Spleen (tissue), 11 donors: ENCODE measurements at regions not wholly inside any gene's neighbourhood (a gene's known extent, or its start where the extent isn't known, plus 50 kb on each side); places are given as distances from the start of the nearest gene placed in this dataset.

ENCODE experiments used
- DNase-seq: peaks from one replicate; pipeline ENCODE4 v3.0.0-alpha.2; 2020
- H3K27ac ChIP-seq, 8 donors: fragments of 200-600 bp; sonication (generic) in 7 of 8; 1 replicate in 4 of 8; 2 replicates in 4 of 8; pipeline versions ENCODE4 v1.5.0 to v1.8.0; 2016 to 2021; ENCODE audit warnings: inconsistent platforms in 4 of 8, mild to moderate bottlenecking in 4 of 8, moderate library complexity in 1 of 8
- H3K27me3 ChIP-seq, 7 donors: fragments of 200-600 bp; sonication (generic) in 6 of 7; replicated peaks in 1 of 7; 1 replicate in 4 of 7; 2 replicates in 3 of 7; pipeline versions ENCODE4 v1.5.0 to v1.8.0; 2016 to 2021; ENCODE audit warnings: inconsistent platforms in 3 of 7, mild to moderate bottlenecking in 1 of 7
- H3K36me3 ChIP-seq, 6 donors: fragments of 200-600 bp; sonication (generic) in 5 of 6; 1 replicate in 4 of 6; 2 replicates in 2 of 6; pipeline versions ENCODE4 v1.5.0 to v1.8.0; 2016 to 2021; ENCODE audit warnings: inconsistent platforms in 2 of 6
- H3K4me1 ChIP-seq, 6 donors: fragments of 200-600 bp; sonication (generic) in 5 of 6; 1 replicate in 3 of 6; 2 replicates in 3 of 6; pipeline versions ENCODE4 v1.5.0 to v1.8.0; 2016 to 2021; ENCODE audit warnings: inconsistent platforms in 3 of 6
- H3K4me3 ChIP-seq, 8 donors: fragments of 200-600 bp; sonication (generic) in 7 of 8; 1 replicate in 4 of 8; 2 replicates in 4 of 8; pipeline versions ENCODE4 v1.5.0 to v1.8.0; 2016 to 2021; ENCODE audit warnings: inconsistent platforms in 4 of 8, mild to moderate bottlenecking in 4 of 8, moderate library complexity in 2 of 8
- H3K9me3 ChIP-seq, 8 donors: fragments of 200-600 bp; sonication (generic) in 7 of 8; 1 replicate in 4 of 8; 2 replicates in 4 of 8; pipeline versions ENCODE4 v1.5.0 to v1.8.0; 2016 to 2021; ENCODE audit warnings: inconsistent platforms in 4 of 8
- POLR2A ChIP-seq, 3 donors: fragments of 450-650 bp; IDR thresholded peaks; one replicate each; pipeline ENCODE4 v1.5.1; 2017; ENCODE audit warnings: antibody characterized with exemption in 3 of 3, mild to moderate bottlenecking in 1 of 3
- POLR2AphosphoS5 ChIP-seq, 3 donors: sonication (generic); formaldehyde crosslinking; IDR thresholded peaks; one replicate each; pipeline ENCODE4 v1.5.1; 2017; ENCODE audit warnings: antibody characterized with exemption in 3 of 3
- WGBS, 5 donors: extraction: QIAGEN DNeasy Blood & Tissue Kit in 3 of 5; methylation state at CpG; one replicate each; pipeline versions ENCODE4 v1.1.5 to v1.1.7; 2013 to 2018; 5-methylcytosine and 5-hydroxymethylcytosine counted together
- intact Hi-C: fragments of 100-400 bp; cut with DNase I; formaldehyde crosslinking; loops from one replicate; pipeline ENCODE4 v1.15.0; 2023; ENCODE audit warnings: low total_unique reads
- TF ChIP-seq, protein P1 (sequence below), 11 experiments: fragments of 200-600 bp in 7 of 11; fragments of 450-650 bp in 4 of 11; sonication (generic) in 4 of 11; IDR thresholded peaks in 8 of 11; conservative IDR thresholded peaks in 3 of 11; 1 replicate in 7 of 11; 2 replicates in 4 of 11; pipeline versions ENCODE4 v1.4.0 to v1.8.0; 2016 to 2021; ENCODE audit warnings: antibody characterized with exemption in 11 of 11, inconsistent platforms in 4 of 11, mild to moderate bottlenecking in 1 of 11
- donor health status: healthy with polysubstance abuse.
- donor health status: DM: no; HTN: no; CAD: no; lungs with moderate emphysema.
- donor health status: DM: no; HTN: no; CAD: no.
- donor health status: Bipolar disorder and iron deficiency.
- donor health status: healthy.
- donor health status: DM: no; HTN: no; CAD: no.
- donor health status: DM: yes; HTN: yes; CAD: no.

DNA sequence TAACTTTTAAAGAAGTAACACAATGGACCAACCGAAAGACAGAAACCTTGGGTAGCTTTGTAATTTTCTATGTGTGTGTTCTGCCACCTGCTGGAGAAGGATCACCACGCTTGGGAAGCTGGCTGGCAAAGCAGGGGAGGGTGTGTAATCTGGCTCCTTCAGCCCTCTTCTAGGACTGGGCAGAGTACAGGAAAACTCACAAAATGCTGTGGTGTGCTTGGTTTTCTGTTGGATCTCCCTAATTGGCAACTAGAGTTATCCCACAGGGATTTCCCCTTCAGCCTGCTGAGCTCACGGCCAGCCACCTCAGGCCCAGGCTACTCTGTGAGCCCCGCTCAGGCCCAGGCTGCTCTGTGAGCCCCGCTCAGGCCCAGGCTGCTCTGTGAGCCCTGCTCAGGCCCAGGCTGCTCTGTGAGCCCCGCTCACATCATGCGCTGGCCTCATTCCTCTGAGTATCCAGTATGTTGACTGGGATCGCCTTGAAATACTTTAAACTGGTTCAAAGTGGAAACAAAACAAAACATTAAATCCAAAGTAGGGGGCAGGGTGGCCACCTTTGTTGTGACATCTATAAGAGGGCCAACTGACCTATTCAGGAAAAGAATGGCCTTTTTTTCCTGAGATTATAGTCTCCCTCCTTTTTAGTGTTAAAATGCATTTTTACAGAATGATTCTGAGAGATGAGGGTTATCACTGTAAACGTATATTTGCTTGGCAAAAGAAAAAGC, 52.0 kb upstream of the RNU6-8 start:
- TF ChIP-seq POLR2AphosphoS5 (IDR thresholded peaks at IDR 0.05): no peak
- no peak for TF ChIP-seq POLR2A (IDR thresholded peaks at IDR 0.05)
- TF ChIP-seq, protein P1, sequence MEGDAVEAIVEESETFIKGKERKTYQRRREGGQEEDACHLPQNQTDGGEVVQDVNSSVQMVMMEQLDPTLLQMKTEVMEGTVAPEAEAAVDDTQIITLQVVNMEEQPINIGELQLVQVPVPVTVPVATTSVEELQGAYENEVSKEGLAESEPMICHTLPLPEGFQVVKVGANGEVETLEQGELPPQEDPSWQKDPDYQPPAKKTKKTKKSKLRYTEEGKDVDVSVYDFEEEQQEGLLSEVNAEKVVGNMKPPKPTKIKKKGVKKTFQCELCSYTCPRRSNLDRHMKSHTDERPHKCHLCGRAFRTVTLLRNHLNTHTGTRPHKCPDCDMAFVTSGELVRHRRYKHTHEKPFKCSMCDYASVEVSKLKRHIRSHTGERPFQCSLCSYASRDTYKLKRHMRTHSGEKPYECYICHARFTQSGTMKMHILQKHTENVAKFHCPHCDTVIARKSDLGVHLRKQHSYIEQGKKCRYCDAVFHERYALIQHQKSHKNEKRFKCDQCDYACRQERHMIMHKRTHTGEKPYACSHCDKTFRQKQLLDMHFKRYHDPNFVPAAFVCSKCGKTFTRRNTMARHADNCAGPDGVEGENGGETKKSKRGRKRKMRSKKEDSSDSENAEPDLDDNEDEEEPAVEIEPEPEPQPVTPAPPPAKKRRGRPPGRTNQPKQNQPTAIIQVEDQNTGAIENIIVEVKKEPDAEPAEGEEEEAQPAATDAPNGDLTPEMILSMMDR (IDR thresholded peaks at IDR 0.05 in 8 of 11, conservative IDR thresholded peaks at IDR 0.05 in 3 of 11): peak; percentile 50 to 86 (median 73)
- WGBS, 5 donors: 71 to 77% (median 72%) methylated on average over 9 of the region's 9 CpGs
- Histone ChIP-seq H3K4me3 (no peak overlapping the region), H3K27me3 (no peaks in the 10 kb centered on the region), H3K9me3 (no peaks in the 10 kb centered on the region), H3K27ac (peak overlapping the region in 1 of 8 donors; percentile 21), H3K4me1 (peaks cover 0 to 27% (median 5%) of the 10 kb centered on the region in 6 donors), H3K36me3 (no peaks in the 10 kb centered on the region)
- intact Hi-C loops: loop anchor here (5.0 kb wide), 3 partner anchors 183 to 743 kb away; no protein-coding TSS in a partner anchor
- no peak for DNase-seq

DNA sequence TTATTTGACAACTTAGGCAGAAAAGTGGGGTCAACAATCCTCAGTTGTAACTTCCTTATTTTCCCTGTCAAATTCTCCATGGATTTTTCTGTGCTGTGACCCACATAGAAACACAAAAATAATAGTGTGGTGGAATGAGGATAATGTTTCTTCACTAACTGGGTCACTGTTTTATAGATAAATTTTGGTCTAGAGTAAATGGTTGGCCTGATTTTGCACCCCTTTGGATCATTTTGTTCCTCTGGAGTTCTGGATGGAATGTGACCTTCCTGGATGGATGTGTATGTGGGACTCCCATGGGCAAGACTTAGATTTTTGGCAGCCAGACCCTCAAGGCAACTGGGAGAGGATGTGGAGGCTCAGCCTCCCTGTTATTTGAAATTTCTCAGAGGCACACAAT, 52.7 kb upstream of the RNU6-8 start:
- no peak overlapping the region for H3K4me3 ChIP-seq
- DNase-seq: no peak
- H3K27me3 ChIP-seq: no peaks in the 10 kb centered on the region
- H3K9me3 ChIP-seq: no peaks in the 10 kb centered on the region
- peak overlapping the region in 1 of 8 donors; percentile 21 for H3K27ac ChIP-seq
- TF ChIP-seq POLR2A (IDR thresholded peaks at IDR 0.05) (no peak), POLR2AphosphoS5 (IDR thresholded peaks at IDR 0.05) (no peak)
- TF ChIP-seq, protein P1 (IDR thresholded peaks at IDR 0.05 in 8 of 11, conservative IDR thresholded peaks at IDR 0.05 in 3 of 11): no peak
- peaks cover 0 to 27% (median 5%) of the 10 kb centered on the region in 6 donors for H3K4me1 ChIP-seq
- intact Hi-C loops: no loop called here
- H3K36me3 ChIP-seq: no peaks in the 10 kb centered on the region

DNA sequence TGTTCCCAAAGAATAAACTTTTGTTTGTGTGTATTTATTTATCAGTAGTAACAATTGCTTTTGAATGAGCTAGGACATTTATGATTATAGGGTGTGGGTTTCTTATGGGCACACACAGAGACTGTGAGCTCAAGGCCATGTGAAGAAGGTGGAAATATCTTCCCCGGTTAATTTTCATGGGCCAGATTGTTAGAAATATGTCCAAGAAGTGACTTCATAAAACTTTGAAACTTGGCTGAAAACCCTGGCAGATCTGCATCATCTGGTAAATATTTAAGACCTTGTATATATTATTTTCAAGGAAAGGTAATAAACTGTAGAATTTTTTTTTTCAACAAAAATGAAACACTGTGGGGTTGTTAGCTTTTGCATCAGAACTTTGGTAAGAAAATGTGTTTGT, 53.5 kb upstream of the RNU6-8 start:
- DNase-seq: no peak
- no peak for TF ChIP-seq POLR2AphosphoS5 (IDR thresholded peaks at IDR 0.05)
- TF ChIP-seq POLR2A (IDR thresholded peaks at IDR 0.05): no peak
- TF ChIP-seq, protein P1 (IDR thresholded peaks at IDR 0.05 in 8 of 11, conservative IDR thresholded peaks at IDR 0.05 in 3 of 11): no peak

DNA sequence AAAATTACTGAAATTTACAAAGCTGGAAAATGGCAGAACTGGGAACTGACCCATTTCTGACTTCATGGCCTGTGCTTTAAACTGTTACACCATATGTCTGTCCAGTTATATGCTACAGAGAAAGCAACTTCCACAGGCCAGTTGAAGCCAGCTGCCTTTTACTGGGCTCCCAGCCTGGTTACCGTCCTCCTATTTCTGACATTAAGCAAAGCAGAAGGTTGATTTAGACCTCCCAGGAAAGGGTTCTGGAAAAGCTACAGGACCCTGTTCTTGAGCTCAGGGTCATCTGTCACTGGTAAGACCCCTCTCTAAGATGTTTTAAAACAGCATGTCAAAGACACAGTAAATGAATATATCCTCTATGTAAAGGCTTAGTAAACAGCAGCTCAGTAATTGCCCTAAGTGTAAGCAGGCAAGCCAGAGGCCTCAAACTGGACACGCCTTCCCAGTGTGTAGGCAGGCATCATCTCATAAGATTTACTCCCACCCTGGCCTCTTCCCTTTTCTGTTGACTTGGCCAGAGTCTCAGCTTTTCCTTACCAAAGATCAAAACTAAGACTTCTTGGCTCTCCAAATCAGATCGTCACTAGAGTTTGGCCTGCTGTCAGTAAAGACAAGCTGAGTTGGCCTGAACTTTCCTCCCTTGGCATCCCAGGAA, 55.4 kb upstream of the RNU6-8 start:
- H3K27ac ChIP-seq: peak overlapping the region in 3 of 8 donors; percentile 24 to 43 (median 40)
- H3K9me3 ChIP-seq: peaks cover 0 to 9% (median 5%) of the 10 kb centered on the region in 8 donors
- TF ChIP-seq POLR2A (IDR thresholded peaks at IDR 0.05) (no peak), POLR2AphosphoS5 (IDR thresholded peaks at IDR 0.05) (no peak)
- TF ChIP-seq, protein P1 (IDR thresholded peaks at IDR 0.05 in 8 of 11, conservative IDR thresholded peaks at IDR 0.05 in 3 of 11): no peak
- H3K4me3 ChIP-seq: no peak overlapping the region
- peaks cover 0 to 18% (median 5%) of the 10 kb centered on the region in 6 donors for H3K4me1 ChIP-seq
- intact Hi-C loops: no loop called here
- 74 to 90% (median 85%) methylated on average over 3 of the region's 3 CpGs for WGBS, 5 donors
- DNase-seq: no peak
- no peaks in the 10 kb centered on the region for H3K36me3 ChIP-seq
- no peaks in the 10 kb centered on the region for H3K27me3 ChIP-seq

More for the DNA sequence above, 53.5 kb upstream of the RNU6-8 start:
- H3K27me3 ChIP-seq: no peaks in the 10 kb centered on the region
- no peak overlapping the region for H3K27ac ChIP-seq
- H3K36me3 ChIP-seq: no peaks in the 10 kb centered on the region
- H3K4me1 ChIP-seq: peaks cover 0 to 26% (median 5%) of the 10 kb centered on the region in 6 donors
- WGBS, 5 donors: 69 to 92% (median 84%) methylated on average over 1 of the region's 1 CpG
- no peak overlapping the region for H3K4me3 ChIP-seq
- H3K9me3 ChIP-seq: no peaks in the 10 kb centered on the region
- intact Hi-C loops: no loop called here
